ENCODE measurements at regions not wholly inside any gene's neighbourhood (a gene's known extent, or its start where the extent isn't known, plus 50 kb on each side); places are given as distances from the start of the nearest gene placed in this dataset.

DNA sequence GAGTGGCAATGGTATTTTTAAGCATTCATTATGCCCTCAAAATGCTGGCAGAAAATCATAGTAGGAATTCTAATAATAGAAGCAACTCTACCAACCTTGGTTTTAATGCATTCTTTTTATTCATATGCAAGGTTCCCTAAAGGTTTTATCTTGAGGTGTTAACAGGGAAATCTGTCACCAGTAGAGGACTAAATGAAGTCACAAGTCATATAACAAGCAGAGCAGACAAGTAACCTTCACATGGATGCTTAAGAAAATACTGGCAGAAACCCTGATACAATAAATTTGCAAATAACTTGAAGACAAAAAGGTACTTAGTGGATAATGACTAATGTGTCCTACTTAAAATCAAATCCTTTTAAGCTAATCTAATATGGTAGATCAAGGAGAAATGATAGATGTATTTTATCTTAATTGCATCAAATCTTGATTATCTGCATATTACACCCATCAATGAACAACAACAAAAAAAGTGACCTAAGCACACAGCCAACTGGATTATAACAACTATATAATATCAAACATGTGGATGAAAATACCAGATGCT lies 73.3 kb downstream of the RFC3 start:
- DNase-seq: no peak

DNA sequence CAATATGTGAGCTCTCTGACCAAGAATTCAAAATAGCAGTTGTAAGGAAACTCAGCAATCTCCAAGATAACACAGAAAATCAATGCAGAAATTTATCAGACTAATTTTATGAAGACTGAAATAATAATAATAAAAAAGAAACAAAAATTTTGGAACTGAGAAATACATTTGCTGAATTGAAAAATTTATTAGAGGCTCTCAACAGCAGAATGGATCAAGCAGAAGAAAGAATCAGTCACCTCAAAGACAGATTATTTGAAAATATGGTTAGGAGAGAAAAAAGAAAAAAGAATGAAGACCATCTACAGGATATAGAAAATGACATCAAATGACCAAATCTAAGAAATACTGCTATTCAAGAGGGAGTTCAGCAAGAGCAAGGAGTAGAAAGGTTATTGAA lies 75.6 kb downstream of the RFC3 start:
- H3K9me3 ChIP-seq: peaks cover 0 to 10% (median 3%) of the 10 kb centered on the region in 4 donors
- no peaks in the 10 kb centered on the region for H3K4me1 ChIP-seq
- no peak for DNase-seq
- H3K4me3 ChIP-seq: no peak overlapping the region
- no peak overlapping the region for H3K27ac ChIP-seq
- H3K36me3 ChIP-seq: no peaks in the 10 kb centered on the region
- no peak for TF ChIP-seq POLR2A (IDR thresholded peaks at IDR 0.05)
- TF ChIP-seq, protein P1, sequence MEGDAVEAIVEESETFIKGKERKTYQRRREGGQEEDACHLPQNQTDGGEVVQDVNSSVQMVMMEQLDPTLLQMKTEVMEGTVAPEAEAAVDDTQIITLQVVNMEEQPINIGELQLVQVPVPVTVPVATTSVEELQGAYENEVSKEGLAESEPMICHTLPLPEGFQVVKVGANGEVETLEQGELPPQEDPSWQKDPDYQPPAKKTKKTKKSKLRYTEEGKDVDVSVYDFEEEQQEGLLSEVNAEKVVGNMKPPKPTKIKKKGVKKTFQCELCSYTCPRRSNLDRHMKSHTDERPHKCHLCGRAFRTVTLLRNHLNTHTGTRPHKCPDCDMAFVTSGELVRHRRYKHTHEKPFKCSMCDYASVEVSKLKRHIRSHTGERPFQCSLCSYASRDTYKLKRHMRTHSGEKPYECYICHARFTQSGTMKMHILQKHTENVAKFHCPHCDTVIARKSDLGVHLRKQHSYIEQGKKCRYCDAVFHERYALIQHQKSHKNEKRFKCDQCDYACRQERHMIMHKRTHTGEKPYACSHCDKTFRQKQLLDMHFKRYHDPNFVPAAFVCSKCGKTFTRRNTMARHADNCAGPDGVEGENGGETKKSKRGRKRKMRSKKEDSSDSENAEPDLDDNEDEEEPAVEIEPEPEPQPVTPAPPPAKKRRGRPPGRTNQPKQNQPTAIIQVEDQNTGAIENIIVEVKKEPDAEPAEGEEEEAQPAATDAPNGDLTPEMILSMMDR (IDR thresholded peaks at IDR 0.05): no peak
- H3K27me3 ChIP-seq: no peaks in the 10 kb centered on the region

More for the DNA sequence above, 73.3 kb downstream of the RFC3 start:
- no peaks in the 10 kb centered on the region for H3K27me3 ChIP-seq
- TF ChIP-seq, protein P1 (IDR thresholded peaks at IDR 0.05): no peak
- no peak for TF ChIP-seq POLR2A (IDR thresholded peaks at IDR 0.05)
- no peak overlapping the region for H3K27ac ChIP-seq
- H3K4me3 ChIP-seq: no peak overlapping the region
- H3K36me3 ChIP-seq: no peaks in the 10 kb centered on the region
- H3K4me1 ChIP-seq: no peaks in the 10 kb centered on the region
- H3K9me3 ChIP-seq: peaks cover 0 to 6% (median 3%) of the 10 kb centered on the region in 4 donors

DNA sequence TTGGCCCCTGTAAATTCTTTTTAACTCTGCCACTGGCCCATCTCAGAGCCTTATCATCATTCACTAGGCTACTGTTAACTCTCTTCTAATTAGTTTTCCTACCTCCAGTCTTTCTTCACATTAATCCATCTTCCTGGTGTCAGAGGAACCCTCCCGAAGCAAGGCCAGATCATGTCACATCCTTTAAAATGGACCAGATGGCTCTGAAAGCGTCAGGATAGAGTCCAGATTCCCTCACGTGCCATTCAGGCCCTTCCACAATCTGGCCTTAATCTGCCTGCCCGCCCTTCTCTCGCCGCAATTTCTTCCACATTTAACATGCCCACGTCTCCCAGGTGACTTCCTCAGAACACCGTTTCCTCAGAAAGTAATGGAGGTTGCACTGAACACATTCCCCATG lies 86.5 kb downstream of the RFC3 start:
- Histone ChIP-seq H3K36me3 (no peaks in the 10 kb centered on the region), H3K27me3 (no peaks in the 10 kb centered on the region), H3K27ac (no peak overlapping the region), H3K9me3 (no peaks in the 10 kb centered on the region), H3K4me3 (no peak overlapping the region), H3K4me1 (no peaks in the 10 kb centered on the region)
- TF ChIP-seq POLR2A (IDR thresholded peaks at IDR 0.05): no peak
- TF ChIP-seq, protein P1 (IDR thresholded peaks at IDR 0.05): no peak
- no peak for DNase-seq

DNA sequence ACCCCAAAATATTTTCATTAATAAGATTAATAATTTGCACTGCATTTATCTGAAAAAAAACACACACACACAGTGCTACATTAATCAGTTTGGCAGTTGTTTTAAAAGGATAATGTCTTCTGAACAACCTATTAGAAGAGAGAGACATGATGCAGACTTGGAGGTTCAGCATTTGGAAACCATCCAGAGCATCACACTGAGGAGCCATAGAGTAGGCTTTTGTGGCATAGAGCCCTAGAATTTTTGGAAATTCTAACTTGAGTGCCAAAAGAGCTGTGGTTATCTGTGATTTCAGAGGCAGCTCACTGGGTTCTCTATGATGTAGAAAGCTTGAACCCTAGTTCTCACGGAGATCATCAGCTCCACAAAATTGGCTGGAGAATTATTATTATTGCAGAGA lies 90.2 kb downstream of the RFC3 start:
- H3K4me1 ChIP-seq: no peaks in the 10 kb centered on the region
- H3K9me3 ChIP-seq: no peaks in the 10 kb centered on the region
- no peaks in the 10 kb centered on the region for H3K36me3 ChIP-seq
- TF ChIP-seq POLR2A (IDR thresholded peaks at IDR 0.05): no peak
- TF ChIP-seq, protein P1 (IDR thresholded peaks at IDR 0.05): no peak
- DNase-seq: no peak
- H3K27ac ChIP-seq: no peak overlapping the region
- no peak overlapping the region for H3K4me3 ChIP-seq
- H3K27me3 ChIP-seq: no peaks in the 10 kb centered on the region

DNA sequence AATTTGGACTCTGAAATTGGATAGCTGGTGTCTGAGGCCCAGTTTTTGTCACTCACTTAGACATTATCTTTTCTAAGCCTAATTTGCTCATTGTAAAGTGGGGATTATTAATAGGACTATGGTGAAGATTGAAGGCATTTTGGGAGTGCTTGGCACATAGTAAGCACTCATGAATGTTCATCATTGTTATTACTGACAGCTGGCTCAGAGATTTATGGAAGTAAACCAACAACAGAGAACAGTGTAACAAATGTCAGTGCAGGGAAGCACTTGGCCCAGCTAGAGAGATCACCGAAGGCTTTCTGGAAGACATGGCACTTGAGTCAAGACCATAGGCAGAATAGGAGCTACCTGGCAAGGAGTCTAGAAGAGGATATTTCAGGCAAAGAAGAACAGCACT lies 92.3 kb downstream of the RFC3 start:
- Histone ChIP-seq H3K27ac (no peak overlapping the region), H3K4me3 (no peak overlapping the region), H3K27me3 (no peaks in the 10 kb centered on the region), H3K36me3 (no peaks in the 10 kb centered on the region), H3K4me1 (no peaks in the 10 kb centered on the region), H3K9me3 (no peaks in the 10 kb centered on the region)
- TF ChIP-seq, protein P1 (IDR thresholded peaks at IDR 0.05): no peak
- TF ChIP-seq POLR2A (IDR thresholded peaks at IDR 0.05): no peak
- no peak for DNase-seq

DNA sequence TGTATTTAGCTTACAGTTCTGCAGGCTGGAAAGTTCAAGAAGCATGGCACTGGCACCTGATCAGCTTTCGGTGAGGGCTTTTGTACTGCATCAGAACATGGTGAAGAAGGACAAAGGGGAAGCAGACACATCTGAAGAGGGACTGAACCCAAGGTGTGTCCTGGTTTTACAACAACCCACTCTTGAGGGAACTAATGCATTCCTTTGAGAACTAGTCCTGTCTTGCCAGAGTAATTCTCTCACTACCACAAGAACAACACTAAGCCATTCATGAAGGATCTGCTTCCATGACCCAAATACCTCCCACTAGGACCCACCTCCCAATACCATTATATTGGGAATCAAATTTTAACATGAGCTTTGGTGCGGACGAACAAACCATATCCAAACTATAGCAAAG lies 93.6 kb downstream of the RFC3 start:
- Histone ChIP-seq H3K27ac (no peak overlapping the region), H3K36me3 (no peaks in the 10 kb centered on the region), H3K4me1 (no peaks in the 10 kb centered on the region), H3K4me3 (no peak overlapping the region), H3K9me3 (no peaks in the 10 kb centered on the region), H3K27me3 (no peaks in the 10 kb centered on the region)
- TF ChIP-seq POLR2A (IDR thresholded peaks at IDR 0.05): no peak
- TF ChIP-seq, protein P1 (IDR thresholded peaks at IDR 0.05): no peak
- DNase-seq: no peak

Data from Peyer's patch (tissue), 4 donors.